Fibroblast of skin of abdomen (primary cell): ENCODE measurements at regions not wholly inside any gene's neighbourhood (a gene's known extent, or its start where the extent isn't known, plus 50 kb on each side); places are given as distances from the start of the nearest gene placed in this dataset.

ENCODE experiments used
- DNase-seq: peaks from one replicate; pipeline ENCODE4 v3.0.0-alpha.2; 2013

DNA sequence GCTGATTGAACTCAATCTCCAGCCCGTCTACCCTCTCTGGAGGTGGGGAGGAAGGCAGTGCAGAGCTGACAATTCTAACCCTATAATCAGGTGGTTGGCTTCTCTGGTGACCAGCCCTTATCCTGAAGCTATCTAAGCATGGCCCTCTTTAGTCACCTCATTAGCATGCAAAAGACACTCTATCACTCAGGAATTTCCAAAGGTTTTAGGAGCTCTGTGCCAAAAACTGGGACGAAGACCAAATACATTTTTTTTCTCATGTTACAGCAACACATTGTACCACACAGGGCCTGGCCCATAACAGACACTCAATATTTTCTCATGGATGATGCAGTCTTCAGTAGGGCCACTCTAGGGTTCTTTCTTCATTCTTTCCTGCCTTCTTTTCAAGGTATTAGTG is 118.8 kb upstream of the VLDLR start:
- DNase-seq, result peak; percentile 64

DNA sequence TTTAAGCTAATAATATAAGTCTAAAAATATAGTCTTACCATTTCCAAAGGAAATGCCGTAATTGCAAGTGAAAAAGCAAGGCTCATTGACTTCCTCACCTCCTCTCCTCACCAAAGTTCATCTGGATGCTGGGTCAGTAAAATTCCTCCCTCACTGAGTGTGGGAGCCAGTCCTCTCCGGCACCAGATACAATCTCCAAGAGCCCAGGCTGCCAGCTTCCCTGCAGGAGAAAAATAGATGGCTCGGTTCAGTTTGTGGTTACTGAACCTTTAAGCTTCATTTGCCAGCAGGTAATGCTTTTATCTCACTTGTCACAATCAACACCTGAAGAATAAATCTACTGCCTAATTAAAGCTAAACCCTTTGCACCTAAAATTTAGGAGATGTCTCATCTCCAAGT is 115.3 kb upstream of the VLDLR start:
- DNase-seq, result no peak

DNA sequence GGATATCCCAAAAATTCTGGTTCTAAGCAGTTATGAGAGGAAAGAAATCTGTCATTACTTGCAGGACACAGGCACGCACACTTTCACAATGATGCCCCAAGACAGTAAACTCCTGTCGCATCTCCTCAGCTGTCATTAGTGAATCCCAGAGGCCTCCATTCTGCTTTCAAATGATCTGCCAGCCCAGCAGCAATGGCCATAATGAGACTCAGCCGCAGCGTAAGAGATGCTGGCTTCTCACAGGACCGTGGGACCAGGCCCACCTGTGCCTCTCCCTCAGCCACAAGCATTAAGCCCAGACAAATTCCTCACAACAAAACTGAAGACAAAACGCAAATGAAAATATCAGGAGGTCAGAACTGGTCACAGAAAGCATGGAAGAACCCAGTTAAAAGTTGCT is 98.0 kb upstream of the VLDLR start:
- DNase-seq, result no peak

DNA sequence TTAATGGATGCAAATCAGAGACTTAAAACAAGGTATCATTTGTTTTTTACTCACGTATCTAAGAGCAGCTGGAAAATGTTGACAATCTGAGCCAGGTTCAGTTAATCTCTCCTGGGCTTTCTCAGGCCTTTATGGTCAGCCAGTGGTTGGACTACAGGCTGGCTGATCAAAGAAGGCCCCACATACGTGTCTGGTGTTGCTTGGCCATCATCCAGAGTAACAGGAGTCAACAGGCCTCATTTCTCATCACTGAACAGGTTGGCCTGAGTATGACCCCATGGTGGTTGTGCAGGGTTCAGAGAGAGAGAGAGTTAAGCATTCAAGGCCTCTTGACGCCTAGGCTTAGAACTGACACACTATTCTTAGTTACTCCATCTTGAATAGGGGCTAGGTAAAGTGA is 97.0 kb upstream of the VLDLR start:
- no peak for DNase-seq

DNA sequence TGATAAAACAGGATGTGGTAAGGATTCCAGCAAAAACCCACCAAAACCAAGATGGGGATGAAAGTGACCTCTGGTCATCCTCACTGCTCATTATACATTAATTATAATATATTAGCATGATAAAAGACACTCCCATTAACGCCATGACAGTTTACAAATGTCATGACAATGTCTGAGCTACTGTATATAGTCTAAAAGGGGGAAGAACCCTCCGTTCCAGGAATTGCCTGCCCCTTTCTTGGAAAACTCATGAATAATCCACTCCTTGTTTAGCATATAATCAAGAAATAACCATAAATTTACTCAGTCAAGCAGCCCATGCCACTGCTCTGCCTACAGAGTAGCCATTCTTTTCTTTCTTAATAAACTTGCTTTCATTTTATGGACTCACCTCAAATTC is 96.4 kb upstream of the VLDLR start:
- DNase-seq, result no peak

DNA sequence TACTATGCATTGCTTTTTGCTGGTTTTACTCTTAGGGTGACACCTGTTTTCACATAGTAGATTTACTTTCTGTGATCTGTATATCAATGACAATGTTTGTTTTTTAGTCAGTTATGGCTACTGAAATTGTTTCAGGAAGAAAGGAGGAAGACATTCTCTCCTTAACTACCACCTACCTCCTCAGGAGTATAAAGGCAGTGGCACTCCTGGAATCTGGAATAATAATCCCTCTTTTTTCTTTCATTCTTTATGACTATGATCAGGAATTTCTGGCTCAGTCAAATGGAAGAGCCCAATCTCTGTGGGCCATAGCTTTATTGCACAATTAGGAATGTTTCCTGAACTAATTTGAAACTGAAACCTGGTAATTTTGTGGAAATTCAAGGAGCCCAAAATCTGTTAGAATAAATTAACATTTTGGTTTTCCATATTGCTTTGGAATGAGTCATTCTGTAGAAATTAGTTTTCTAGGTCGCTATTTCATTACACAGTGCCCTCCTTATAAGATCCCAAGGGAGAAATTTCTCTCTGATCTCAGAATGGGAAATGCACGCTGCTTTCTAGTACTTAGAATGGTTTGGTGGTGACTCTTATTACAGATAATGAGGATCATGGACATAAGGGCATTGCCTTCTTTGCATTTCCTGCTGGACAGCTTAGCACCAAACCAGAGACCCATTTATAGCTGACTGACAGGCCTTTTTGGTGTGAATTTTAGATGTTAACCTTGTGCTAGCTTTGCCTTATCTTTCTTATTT is 95.3 kb upstream of the VLDLR start:
- peak; percentile 13 for DNase-seq

DNA sequence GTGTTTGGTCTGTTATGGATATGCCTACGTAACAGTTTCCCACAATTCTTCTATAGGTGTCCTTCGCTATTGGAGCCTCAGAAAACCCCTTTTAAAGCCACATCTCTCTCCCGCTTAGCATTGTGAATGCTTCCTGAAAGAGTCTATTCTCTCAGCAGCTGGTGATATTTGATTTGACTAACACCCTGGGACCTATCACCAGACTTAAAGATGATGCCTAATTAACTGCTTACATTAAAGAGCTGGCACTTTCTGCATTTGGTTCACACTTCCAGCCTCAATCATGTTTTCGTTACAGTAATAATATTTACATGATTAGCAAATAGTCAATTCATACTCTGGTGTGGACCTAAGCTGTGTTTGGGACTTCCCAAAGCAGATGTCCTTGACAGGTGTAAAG is 90.1 kb upstream of the VLDLR start:
- DNase-seq, result no peak

DNA sequence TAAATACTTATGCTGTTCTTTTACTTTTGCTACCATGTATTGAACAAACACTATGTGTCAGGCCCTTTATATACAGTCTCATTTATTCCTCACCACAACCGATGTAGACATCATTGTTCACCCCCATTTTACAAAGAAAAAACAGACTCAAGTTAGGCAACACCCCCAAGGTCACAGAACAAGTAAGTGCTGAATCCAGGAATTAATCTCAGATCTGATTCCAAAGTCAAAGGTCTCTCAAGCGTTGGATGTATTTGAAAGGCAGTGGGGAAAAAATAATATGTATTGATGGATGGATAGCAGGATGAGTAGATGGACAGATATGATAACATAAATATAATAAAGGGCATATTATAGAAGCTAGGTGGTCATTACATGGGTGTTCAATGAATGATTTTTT is 85.1 kb upstream of the VLDLR start:
- no peak for DNase-seq

DNA sequence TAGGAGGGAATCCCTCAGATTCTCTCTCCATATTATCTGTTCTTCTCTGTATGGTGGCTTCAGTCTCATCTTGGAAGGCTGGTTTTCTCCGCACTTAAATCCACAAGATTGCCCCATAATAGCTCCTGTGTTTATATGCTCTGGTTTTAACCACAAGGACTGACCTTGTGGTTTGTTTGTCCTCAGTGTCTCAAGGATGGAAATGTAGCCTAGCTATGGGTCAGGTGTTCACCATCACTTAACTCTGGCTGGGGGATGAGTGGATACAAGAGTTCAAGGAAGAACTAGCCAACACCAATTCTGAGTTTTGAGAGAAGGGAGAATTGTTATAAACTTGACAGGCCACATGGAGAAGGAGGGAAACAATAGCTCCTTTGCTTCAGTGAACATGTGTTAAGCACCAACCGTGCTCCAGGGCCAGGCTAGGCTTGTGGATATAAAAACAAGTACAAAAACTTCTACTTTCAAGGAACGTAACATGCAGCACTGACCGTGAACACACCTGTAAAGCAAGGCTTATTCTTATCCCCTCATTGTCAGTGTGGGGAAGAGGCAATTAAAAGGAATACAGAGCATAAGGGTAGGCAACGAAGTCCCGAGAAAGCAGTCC is 75.6 kb upstream of the VLDLR start:
- no peak for DNase-seq

DNA sequence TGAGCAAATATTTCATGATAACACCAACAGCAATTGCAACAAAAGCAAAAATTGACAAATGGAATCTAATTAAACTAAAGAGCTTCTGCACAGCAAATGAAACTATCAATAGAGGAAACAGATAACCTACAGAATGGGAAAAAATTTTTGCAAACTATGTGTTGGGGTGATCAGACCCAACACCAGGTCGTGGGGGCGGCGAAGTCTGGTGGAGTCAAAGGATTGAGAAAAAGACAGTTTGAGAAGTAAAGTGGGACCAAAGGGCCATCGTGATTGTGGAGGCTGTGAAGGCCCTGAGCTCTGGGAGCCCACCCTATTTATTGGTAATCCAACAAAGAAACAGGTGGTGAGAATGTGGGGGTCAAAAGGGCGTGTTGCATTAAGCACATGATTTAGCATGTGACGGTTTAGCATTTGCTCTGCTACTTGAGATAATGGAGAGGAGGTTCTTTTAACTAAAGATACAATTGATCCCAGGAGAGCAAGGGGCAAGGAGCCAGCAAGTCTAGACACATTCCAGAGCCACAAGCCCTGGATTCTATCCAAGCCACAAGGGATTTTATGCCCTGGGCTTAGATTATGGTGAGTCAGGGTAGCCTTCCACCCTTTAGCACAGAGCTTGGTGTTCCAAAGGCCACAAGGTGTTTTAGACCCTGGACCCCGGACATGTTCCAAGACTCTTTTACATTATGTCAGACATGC is 65.5 kb upstream of the VLDLR start:
- DNase-seq, result peak; percentile 78

DNA sequence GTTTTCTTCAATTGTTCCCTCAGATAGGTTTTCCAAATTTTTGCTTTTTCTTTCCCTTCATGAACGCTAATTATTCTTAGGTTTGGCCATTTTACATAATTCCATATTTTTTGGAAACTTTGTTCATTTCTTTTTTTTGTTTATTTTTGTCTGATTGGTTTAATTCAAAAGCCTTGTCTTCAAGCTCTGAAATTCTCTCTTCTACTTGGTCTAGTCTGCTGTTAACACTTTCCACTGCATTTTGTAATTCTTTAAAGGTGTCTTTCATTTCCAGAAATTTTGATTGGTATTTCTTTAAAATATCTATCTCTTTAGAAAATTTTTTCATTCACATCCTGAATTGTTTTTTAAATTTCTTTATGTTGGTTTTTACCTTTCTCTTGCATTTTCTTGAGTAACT is 63.9 kb upstream of the VLDLR start:
- DNase-seq, result no peak

DNA sequence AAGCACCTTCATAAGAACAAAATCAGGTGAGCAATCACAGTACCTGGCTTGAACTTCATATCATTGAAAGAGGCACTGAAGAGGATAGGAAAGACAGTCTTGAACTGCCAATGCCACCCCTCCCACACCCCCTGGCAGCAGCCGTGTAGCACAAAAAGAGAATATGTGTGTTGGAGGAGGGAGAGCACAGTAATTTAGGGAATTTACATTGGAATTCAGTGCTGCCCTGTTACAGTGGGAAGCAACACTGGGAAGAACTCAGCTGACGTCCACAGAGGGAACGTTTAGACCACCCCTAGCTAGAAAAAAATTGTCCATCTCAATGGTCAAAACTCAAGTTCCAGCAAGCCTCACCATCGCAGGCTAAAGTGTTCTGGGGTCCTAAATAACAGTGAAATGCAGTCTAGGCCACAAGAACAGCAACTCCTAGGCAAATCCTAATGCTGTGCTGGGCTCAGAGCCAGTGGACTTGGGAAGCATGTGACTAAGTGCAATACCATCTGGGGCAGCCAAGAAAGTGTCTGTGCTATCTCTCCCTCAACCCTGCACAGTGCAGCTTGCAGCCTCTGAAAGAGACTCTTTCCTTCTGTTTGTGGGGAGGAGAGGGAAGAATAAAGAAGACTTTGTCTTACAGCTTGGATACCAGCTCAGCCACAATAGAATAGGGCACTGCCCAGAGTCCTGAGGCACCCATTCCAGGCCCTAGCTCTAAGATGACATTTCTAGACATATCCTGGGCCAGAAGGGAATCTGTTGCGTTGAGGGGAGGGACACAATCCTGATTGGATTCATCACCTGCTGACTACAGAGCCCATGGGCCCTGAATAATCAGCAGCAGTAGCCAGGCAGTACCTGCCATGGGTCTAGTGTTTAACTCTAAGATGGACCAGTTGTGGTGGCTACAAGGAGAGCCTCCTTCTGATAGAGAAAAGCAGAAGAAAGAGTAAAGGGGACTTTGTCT is 62.1 kb upstream of the VLDLR start:
- peak; percentile 97 for DNase-seq

DNA sequence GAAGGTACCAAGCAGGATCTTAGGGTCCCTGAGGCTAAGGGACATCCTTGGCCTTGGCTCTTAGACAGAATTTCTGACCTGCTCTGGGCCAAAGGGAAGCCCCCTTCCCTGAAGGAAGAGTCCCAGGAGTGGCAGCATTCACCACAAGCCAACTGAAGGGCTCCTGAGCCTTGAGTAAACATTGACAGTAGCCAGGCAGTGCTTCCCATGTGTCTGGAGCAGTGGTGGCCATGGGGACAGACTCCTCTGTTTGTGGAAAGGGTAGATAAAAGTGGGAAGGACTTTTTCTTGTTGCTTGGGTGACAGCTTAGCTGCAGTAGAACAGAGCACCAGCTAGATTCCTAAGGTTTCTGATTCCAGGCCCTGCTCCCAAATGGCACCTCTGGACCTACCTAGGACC is 61.4 kb upstream of the VLDLR start:
- DNase-seq, result no peak

DNA sequence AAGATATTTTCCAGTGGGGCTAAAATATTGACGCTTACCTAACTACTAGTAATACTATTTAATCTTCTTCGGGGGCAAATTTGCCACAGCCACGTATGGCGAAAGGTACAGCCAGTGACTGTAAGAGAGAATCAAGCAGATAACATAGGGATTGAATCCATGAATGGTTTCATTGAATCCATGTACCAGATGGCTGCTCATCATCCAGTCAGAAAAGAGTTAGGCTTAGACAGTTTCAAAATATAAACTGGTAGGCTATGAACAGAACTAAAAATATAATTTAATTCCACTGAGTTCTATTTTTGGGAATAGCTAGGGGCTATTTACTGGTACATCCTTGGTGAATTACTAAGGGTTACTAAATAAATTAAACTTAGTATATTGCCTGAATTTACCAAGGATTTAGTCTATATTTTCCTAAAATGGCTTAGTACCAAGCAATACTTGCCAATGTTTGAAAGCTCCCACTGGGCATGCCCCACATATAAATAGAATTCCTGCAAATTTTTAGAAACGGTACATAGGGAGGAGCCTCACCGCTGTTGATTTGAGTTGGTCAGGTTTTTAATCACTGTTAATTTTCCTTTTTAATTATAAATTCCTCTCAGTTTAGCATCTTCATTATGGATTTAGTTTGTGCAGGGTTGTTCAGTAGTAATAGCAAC is 55.8 kb upstream of the VLDLR start:
- no peak for DNase-seq

DNA sequence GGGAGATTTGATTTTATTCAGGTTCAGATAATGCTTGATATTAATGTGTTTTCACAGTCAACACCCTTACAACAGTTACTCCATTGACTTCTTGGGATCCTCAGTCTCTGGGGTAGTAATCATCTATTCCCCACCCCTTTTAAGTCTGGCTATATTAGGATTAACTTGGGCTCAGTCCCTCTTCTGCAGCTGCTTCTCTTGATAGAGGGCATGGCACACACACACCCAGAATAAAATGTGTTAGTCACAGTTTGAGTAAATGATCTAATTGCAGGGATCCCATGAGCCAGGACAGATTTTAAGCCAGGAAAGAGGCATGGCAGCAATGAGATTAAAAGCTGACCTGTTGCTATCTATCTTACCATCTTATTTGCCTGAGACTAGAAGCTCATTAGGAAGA is 53.7 kb upstream of the VLDLR start:
- no peak for DNase-seq

DNA sequence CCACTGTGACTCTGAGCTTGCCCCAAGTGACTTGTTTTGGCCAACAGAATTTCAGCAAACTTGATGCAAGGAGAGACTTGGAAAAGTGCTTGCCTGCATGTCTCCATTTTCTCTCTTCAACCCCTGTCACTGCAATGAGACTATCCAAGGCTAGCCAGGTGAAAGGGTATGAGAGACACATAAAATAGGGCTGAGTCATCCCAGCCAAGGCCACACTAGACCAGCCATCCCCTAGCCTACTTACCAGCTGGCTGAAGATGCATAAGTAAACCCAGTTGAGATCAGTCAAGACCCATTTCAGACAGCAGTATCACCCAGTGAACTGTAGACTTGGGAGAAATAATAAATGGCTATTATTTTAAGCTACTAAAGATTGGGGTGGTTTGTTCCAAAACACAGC is 52.9 kb upstream of the VLDLR start:
- DNase-seq, result no peak

DNA sequence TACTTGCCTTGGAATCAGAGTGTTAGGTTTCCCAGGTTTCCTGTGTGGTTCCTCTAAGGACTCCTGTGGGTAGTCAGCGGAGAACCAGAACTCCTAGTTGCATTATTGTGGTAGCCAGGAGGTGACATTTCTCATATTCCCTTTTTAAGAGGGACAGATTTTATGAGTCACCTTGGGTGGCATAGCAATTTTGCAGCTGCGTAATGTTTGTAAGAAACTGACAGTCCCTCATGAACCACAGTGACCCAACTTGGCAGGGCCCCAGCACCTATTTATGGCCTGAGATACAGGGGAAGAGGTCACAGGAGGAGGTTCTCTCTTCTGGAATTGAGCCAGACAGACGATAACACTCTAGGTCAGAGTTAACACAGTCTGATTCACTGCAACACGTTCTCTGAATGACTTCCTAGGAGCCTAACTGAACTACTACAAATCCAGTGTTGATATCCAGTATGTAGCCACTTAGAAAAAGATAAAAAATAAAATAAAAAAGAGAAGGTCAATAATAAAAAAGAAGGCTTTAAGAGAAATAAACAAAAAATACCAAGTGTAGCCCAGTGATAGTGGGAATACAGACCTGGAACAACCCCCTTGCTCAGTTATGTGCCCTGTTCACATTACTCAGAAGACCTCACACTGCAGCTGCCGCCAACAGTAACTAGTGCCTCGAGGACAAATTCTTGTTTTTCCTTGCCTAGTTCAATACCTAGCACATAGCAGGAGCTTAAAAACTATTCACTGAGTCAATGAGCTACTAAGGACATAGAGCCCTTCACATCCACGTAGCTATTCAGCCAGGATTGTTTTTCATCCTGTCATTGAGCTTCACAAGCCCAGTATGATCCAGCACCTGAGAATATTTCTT is 50.7 kb upstream of the VLDLR start:
- DNase-seq, result peak; percentile 28
